GM23338 (cell line): ENCODE measurements at regions not wholly inside any gene's neighbourhood (a gene's known extent, or its start where the extent isn't known, plus 50 kb on each side); places are given as distances from the start of the nearest gene placed in this dataset.

ENCODE experiments used
- CTCF ChIP-seq, 2 experiments: fragments of 200-600 bp in 1 of 2; sonication (generic) in 1 of 2; conservative IDR thresholded peaks; 2 replicates each; pipeline versions ENCODE4 v1.5.1 to v1.6.1; 2016 to 2017; ENCODE audit warnings: antibody characterized with exemption in 2 of 2, low read depth in 2 of 2, mild to moderate bottlenecking in 2 of 2, moderate library complexity in 1 of 2
- EZH2 ChIP-seq: fragments of 200-600 bp; sonication (generic); IDR thresholded peaks from one replicate; pipeline ENCODE4 v1.8.0; 2017; ENCODE audit warnings: antibody characterized with exemption, mild to moderate bottlenecking, low read depth; ENCODE audit not compliant: unreplicated experiment
- EZH2phosphoT487 ChIP-seq: fragments of 200-600 bp; sonication (generic); IDR thresholded peaks from one replicate; pipeline ENCODE4 v1.8.1; 2018; ENCODE audit warnings: antibody characterized with exemption; ENCODE audit not compliant: unreplicated experiment

DNA sequence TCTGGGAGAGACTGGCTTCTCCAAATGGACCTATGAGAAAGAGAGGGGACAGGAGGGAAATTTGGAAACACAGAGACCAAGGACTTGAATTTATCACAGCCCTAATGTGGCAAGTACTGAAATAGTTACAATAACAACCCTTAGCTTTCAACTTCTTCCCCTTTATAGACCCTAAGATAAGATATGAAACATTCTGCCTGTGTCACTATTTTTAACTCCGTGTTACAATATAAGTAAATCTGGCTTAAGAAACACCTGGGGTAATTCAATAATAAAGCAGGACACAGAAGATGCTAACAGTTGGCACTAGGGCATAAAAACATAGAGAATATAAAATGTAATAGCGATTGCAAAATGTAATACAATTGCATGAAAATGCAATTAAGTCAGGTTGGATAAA is 216.4 kb downstream of the NOVA1 start:
- no peak for TF ChIP-seq CTCF (conservative IDR thresholded peaks at IDR 0.05; ENCODE audit: low read depth in 2 of 2)
- TF ChIP-seq EZH2 = no peak
- TF ChIP-seq EZH2phosphoT487 = no peak
